ENCODE measurements at regions not wholly inside any gene's neighbourhood (a gene's known extent, or its start where the extent isn't known, plus 50 kb on each side); places are given as distances from the start of the nearest gene placed in this dataset.

DNA sequence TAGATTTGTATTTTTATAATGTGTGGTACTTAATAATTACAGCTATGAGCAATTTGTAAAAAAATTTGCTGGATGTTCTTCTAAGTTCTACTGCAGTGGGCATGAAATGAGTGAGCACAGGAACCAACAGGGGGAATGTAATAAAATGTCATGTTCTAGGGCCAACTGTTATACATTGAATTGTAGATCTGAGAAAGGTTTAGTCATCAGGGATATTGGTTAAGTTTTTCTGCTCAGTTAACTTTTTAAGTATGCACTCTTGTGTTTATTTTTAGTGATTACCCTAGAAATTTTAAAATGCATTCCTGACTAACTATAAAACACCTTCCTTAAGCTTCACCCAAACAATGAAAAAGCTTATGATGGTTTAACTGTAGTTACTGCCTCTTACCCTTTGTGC, 101.8 kb downstream of the CAND1 start:
- DNase-seq: no peak

DNA sequence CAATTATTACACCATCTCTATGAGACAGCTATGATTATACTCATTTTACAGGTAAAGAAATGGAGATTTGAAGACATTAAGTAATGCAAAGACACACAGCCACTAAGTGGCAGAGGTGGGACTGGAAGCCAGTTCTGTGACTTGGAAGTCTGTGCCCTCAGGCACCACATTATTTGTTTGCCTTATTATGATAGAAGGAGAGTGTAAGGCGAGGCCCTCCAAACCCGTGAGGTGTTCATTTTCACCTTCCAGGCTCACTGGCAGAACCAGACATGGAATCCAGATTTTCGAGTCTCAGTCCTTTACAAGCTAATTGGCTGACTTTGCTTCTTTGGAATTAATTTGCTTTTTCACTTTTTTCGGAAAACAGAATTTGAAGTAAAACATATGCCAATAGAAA, 107.9 kb downstream of the CAND1 start:
- no peak for DNase-seq

DNA sequence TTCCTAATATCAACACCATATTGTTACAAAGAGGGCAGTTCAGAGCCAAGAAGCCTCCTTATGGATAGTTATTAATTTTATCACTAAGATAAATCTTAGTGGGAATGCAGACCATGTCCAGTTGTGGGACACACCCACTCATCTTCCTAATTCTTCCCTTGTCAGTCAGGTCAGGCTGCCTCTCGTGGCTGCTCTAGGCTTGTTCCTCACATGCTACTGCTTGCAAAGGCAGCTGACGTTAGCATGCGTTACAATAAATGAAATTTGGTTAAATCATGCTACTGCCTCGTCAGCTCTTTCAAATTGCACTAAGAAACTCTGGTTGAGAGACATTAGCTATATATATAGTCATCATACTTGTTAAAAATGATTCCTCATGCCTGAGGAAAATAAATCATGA, 108.4 kb downstream of the CAND1 start:
- DNase-seq: no peak

DNA sequence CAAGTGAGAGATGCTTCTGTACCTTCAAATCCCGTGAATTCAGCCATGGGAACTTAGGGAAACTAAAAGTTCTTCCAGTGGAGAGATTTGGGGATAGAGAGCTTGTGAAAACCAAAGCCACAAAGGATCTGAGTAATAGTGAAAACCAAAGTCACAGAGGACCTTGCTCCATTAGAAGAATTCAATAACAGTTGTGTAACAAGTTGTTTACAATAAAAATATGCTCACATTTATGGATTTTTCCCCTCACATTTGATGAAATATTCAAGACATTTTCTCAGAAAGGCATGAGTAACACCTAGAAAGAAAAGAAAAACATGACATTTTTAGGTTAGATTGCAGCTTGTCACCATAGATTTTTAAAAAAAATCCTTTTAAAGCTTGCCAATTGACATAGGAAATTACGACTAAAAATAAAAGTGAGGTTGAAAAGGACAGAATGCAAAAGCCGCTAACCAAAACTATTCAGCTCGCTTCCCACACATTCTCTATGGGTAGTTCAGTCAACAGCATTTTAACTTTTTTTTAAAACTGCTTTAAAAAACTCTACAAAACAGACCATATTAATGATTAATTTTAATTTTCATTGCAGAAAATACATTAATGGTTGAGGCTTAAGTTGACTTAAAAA, 113.2 kb downstream of the CAND1 start:
- DNase-seq: no peak

DNA sequence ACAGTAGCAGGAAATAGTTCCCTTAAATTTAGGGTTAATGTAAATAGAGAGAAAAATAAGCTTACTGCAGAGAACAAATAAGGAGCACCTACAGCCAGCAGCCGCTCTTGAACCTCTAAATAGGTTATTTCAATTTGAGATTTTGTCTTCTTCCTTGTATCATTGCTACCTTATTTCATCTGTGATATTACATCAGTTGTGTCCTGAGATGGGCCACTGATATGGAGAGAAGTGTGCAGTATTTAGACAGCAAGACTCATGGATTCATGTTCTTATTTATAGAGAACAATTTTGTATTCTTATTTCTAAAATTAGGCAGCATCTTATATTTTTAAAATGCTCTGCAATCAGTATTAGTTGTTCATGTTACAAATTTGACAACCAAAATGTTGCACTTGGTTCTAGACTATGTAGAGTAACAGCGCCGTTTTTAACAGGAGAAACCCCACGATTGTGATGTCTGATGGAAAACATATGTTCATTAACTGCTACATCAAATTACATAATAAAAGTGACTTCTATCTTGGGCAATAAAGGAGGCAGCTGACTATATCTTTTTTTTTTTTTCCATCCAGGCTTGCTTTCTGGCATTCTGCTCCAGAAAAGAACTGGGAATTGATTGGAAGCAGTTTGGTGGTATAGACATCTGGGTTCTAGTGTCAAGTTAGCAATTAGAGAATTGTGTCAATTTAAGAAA, 117.9 kb downstream of the CAND1 start:
- DNase-seq: no peak

DNA sequence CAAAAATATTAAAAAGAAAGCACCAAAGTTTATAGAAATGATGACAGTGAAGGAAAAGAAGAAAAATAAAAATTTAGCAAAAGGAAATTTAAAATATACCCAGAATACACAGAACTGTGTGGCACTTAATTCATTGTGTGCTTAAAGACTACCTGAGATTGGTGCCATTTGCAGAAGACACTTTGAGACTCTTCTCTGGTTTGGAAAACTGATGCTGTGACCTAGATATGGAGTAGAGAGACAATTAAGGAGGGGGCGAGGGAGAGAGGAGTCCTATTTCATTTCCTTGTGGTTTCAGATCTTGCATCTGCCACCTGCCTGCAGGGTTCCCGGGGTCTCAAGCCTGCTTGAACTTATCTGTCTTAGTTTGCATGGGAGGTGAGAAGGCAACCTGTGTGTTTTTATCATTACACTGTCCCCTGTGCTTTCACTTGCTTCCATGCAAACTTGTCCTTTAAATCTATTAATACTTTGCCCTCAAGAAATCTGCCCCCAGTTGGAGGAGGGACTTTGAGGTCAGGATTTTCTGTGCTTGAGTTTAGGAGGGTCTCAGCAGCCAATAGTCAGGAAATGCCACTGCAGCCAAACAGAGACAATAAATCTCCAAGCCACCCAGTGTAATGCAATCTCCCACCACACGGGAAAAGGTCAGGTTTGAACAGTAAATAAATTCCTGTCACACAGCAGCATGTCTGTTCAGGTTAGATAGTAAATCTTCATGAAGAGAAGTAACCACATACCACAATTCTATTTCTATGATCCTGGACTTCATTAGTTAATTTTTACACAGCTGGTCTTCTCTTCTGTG, 119.4 kb downstream of the CAND1 start:
- DNase-seq: peak; percentile 19

DNA sequence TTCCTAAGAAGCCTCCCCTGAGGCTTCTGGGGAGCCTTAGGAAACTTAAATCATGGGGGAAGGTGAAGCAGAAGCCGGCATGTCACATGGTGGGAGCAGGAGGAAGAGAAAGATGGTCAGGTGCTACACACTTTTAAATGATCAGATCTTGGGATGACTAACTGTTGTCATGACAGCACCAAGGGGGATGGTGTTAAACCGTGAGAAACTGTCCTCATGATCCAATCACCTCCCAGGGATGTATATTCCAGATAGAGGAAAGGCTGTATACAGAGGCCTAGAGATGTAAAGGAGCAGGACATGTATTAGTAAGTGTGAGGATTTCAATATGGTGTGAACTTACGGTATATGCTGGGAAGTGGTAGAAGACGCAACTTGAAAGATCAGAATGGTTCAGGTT, 121.1 kb downstream of the CAND1 start:
- no peak for DNase-seq

GRCh38 chr12:67391034-67391433, 121.9 kb downstream of the CAND1 start:
- DNase-seq: no peak

GRCh38 chr12:67391656-67392055, 122.5 kb downstream of the CAND1 start:
- no peak for DNase-seq

DNA sequence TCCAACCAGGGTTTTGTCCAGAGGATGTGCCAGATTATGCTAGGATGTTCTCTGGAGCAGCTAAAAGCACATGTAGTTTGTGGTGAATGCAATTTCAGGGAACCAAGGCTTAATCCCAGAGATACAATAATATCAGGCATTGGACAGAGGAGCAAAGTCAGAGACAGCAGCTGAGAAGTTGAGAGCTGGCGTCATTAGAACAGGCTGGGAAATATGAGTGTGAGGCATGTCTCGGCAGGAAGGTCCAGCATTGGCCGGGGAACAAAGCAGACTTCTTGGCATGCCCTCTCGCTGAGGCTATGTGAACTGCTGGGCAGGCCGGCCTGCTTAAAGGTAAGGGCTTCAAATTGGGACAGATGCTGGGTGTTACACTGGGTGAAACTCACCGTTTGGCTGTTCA, 125.4 kb downstream of the CAND1 start:
- no peak for DNase-seq

GRCh38 chr12:67400742-67401141, 131.6 kb downstream of the CAND1 start:
- no peak for DNase-seq

- no peak for DNase-seq
Observed at GRCh38 chr12:67410246-67410645, 141.1 kb downstream of the CAND1 start.

DNA sequence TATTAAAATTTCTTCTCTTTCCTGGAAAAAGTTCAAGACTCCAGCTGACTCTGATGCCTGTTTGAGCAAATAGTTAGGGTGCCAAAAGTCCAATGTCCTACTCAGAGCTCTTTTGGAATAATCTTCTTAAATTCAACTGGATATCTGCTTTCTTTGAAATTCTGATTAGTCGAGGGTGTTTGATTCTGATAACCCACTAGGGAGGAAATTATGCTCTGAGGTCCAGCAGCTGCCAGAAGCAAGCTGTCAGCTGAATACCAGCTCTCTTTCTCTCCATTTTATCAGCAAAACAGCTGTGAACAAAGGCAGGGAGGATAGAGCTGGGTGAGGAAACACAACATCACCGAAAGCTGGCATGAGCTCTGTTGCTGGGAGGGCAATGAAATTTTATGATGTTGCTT, 141.5 kb downstream of the CAND1 start:
- no peak for DNase-seq

- no peak for DNase-seq
Observed at GRCh38 chr12:67411562-67411961, 142.4 kb downstream of the CAND1 start.

DNA sequence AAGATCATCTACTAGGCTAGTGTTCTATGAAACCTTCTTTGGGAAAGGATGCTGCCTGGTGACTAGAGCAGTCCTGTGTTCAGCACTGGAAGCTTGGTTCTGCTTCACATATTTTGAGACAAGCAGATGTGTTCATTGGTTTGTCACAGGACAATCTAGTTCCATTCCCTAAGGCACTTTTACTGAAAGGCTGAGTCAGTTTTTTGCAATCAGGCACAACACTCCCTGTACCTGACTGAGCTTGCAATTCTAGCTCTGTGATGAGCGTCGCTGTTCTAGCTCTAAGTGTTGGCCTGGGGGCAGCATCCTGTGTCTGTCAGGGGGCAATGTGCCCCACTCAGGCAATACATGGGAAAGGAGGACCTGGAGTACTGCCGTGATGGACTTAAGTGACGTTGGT, 144.4 kb downstream of the CAND1 start:
- DNase-seq: no peak

DNA sequence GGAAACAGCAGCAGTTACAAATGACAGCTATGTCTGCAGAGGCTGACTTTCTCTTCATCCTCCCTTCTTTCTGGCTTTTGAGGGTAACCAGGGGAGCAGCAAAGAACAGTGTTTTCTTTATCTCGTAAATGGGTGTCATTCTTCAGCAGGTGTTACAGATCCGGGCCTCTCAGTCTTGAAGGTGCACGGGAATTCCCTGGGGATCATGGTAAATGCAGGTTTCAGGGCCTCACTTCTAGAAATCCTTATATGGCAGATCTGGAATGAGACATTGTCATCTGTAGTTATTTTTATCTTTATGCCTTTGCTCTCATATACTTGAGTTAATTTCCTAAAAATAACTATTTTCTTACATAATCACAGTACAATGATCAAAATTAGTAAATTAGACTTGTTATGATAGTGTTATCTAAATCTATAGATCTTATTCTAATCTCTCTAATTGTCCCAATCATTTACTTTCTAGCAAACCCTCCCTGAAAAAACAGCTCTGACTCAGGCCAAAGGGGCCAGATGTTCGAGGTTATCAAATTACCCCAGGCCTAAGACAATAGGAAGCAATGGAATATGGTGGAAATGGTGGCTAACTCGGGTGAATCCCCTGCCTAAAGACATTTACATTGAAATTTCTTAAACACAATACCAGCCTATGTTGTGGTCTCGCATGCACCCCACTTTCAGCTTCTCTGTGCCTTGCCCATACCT, 145.0 kb downstream of the CAND1 start:
- no peak for DNase-seq

DNA sequence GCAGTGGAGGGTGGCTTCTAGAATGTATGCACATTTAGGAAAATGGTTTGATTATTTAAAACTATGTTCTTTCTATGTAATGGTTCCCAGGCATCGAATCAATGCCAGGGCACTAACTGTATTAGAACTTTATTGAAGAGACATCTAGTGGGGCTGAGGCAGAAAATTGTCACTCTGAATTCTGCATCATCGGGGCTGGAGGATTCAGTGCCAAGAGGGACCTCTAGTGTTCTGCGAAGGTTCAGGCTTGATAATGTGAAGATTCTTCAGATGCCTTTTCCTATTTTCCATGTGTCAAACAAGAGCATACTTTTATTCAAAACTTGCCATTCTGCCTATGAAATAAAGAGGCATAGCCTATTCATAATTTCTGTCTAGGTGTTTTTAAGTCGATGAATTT, 146.3 kb downstream of the CAND1 start:
- no peak for DNase-seq

GRCh38 chr12:67419810-67420209, 150.7 kb downstream of the CAND1 start:
- no peak for DNase-seq

DNA sequence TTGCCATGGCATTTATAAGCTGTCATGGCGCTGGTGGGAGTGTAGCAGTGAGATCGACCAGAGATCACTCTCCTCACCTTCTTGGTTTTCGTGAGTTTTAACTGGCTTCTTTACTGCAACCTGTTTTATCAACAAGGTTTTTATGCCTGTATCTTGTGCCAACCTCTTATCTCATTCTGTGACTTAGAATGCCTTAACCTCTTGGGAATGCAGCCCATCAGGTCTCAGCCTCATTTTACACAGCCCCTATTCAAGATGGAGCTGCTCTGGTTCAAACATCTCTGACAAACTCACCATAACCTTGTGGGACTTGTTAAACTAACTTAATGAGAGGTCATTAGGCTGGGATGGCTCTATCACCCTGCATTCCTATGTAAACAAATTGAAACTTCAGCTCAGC, 151.3 kb downstream of the CAND1 start:
- DNase-seq: no peak

- DNase-seq: no peak
Observed at GRCh38 chr12:67422081-67422480, 152.9 kb downstream of the CAND1 start.

DNA sequence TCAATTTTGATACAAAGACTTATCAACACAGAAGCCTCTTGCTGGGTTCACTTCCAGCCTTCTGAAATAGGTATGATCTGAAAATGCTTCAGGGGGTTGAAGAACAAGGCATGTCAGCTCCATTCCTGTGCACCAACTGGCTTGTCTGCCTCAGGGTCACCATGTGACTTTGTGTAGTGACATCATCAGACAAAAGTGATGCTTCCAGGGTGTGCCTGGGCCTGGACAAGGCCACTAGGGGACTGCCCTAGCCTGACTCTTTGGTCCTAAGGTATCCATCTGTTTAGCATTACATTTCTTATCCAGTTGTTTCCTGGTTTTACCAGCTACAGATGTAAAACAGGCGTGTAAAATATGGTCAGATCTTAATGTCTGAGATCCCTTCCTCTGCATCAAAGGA, 155.6 kb downstream of the CAND1 start:
- DNase-seq: no peak

DNA sequence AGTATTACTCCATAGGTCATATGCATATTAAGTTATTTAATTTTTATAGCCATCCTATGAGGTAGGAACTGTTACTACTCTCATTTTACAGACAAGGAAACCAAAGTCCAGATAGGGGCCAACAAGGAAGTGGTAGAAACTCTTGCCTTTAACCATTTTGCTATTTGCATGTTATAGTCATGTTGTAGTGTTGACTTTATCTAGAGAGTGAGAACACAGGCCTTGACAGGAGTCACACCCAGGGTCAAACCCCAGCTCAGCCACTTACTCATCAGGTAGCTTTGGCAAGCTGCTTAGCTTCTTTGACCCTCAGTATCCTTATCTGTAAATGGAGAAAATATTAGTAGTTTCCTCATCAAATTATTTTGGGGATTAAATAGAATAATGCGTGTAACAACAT, 156.2 kb downstream of the CAND1 start:
- peak; percentile 19 for DNase-seq

DNA sequence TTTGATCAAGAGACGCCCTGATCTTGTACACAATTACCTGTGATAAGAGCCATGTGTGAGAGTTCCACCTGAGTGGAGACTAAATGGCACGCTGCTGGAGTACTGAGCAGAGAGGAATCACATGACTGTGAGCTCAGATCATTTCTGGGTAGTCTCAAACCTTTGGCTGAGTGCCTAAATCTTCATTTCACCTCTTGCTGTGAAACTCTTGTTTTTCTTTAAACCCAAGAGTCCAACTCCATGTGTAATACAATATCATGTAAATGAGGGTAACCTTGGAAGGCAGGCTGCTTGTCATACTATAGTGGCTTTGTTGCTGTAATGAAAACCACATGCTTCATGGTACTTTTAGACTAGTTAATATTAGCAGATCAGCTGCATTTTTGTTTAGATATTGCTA, 156.9 kb downstream of the CAND1 start:
- DNase-seq: peak; percentile 97

DNA sequence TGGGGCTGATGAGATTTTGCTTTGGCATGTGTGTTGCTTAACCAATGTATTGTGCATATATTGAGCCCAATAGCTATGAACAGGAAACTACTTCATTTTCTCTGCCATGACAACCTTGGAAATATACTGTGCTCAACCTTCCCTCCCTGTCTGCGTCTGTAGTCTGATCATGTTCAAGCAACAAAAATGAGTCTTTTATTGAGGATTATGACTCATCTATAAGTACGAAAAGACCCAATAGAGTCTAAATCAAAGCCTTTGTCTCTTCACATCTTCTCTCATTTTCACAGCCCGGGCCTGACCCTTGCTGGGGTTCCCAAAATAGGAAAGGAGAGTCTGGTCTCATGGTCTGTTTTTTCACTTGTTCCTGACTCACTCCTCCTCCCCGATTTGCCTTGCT, 158.2 kb downstream of the CAND1 start:
- DNase-seq: no peak
